ENCODE measurements at regions not wholly inside any gene's neighbourhood (a gene's known extent, or its start where the extent isn't known, plus 50 kb on each side); places are given as distances from the start of the nearest gene placed in this dataset.

- TF ChIP-seq CTCF (tag by site-specific recombination; IDR thresholded peaks at IDR 0.05) (no peak), KLF16 (tag by site-specific recombination; IDR thresholded peaks at IDR 0.05) (no peak), ZNF501 (tag by site-specific recombination; IDR thresholded peaks at IDR 0.05) (no peak), ZNF211 (tag by site-specific recombination; IDR thresholded peaks at IDR 0.05; ENCODE audit: low read depth) (no peak)
Measured at GRCh38 chr9:75589497-75589896, 301.0 kb upstream of the PCSK5 start.

Measured in HEK293 (cell line).